IMR-90 (cell line): ENCODE measurements at regions not wholly inside any gene's neighbourhood (a gene's known extent, or its start where the extent isn't known, plus 50 kb on each side); places are given as distances from the start of the nearest gene placed in this dataset.

Source experiments
- BHLHE40 ChIP-seq: fragments of 150-350 bp; IDR thresholded peaks from 2 replicates; pipeline ENCODE4 v1.6.1; 2016; ENCODE audit warnings: mild to moderate bottlenecking, low read depth, low read length
- CEBPB ChIP-seq: IDR thresholded peaks from 2 replicates; pipeline ENCODE4 v1.6.1; 2012; ENCODE audit warnings: low read depth, low read length, improper control_type of control experiment
- CHD1 ChIP-seq: IDR thresholded peaks from 2 replicates; pipeline ENCODE4 v1.6.1; 2012; ENCODE audit warnings: low read depth, low read length, improper control_type of control experiment
- CTCF ChIP-seq: conservative IDR thresholded peaks from 2 replicates; pipeline ENCODE4 v1.5.1; 2012; ENCODE audit warnings: mild to moderate bottlenecking, low read depth, low read length, improper control_type of control experiment
- FOS ChIP-seq: fragments of 150-350 bp; IDR thresholded peaks from 2 replicates; pipeline ENCODE4 v1.6.1; 2016; ENCODE audit warnings: low read depth, low read length
- MXI1 ChIP-seq: IDR thresholded peaks from 2 replicates; pipeline ENCODE4 v1.6.1; 2012; ENCODE audit warnings: low read depth, mild to moderate bottlenecking, low read length, moderate library complexity, borderline replicate concordance
- POLR2A ChIP-seq: IDR thresholded peaks from 2 replicates; pipeline ENCODE4 v1.6.1; 2012; ENCODE audit warnings: mild to moderate bottlenecking, low read depth, low read length
- RAD21 ChIP-seq: IDR thresholded peaks from 2 replicates; pipeline ENCODE4 v1.6.1; 2012; ENCODE audit warnings: low read length, improper control_type of control experiment
- RCOR1 ChIP-seq: IDR thresholded peaks from 2 replicates; pipeline ENCODE4 v1.6.1; 2012; ENCODE audit warnings: mild to moderate bottlenecking, low read length, improper control_type of control experiment; ENCODE audit not compliant: insufficient replicate concordance
- RFX5 ChIP-seq: IDR thresholded peaks from 2 replicates; pipeline ENCODE4 v1.8.0; 2012; ENCODE audit warnings: low read depth, mild to moderate bottlenecking, low read length, moderate library complexity

- TF ChIP-seq CTCF = no peak
- TF ChIP-seq CEBPB = no peak
- no peak for TF ChIP-seq CHD1
- TF ChIP-seq MXI1 = no peak
- TF ChIP-seq RCOR1 = no peak
- no peak for TF ChIP-seq RFX5
- no peak for TF ChIP-seq POLR2A
- TF ChIP-seq FOS = no peak
- no peak for TF ChIP-seq RAD21
- no peak for TF ChIP-seq BHLHE40
These were observed 472.8 kb downstream of the BRINP1 start for GRCh38 chr9:118896324-118897000.
